Mesenchymal stem cell (in vitro differentiated cells and primary cell): ENCODE measurements at regions not wholly inside any gene's neighbourhood (a gene's known extent, or its start where the extent isn't known, plus 50 kb on each side); places are given as distances from the start of the nearest gene placed in this dataset.

Experiments used
- DNase-seq: peaks from one replicate; pipeline ENCODE4 v3.0.0-alpha.2; 2013
- H2AFZ ChIP-seq: one replicate; pipeline ENCODE4 v1.6.1; 2013; ENCODE audit warnings: low read depth, mild to moderate bottlenecking, control low read depth, inconsistent platforms, low read length, moderate library complexity
- H2AK5ac ChIP-seq: 2 replicates; pipeline ENCODE4 v1.6.1; 2013; ENCODE audit warnings: low read length, moderate library complexity, mild to moderate bottlenecking, inconsistent platforms; ENCODE audit not compliant: severe bottlenecking
- H2BK120ac ChIP-seq: one replicate; pipeline ENCODE4 v1.6.1; 2013; ENCODE audit warnings: low read depth, mild to moderate bottlenecking, inconsistent platforms, low read length, moderate library complexity
- H2BK12ac ChIP-seq, 2 experiments: one replicate each; pipeline ENCODE4 v1.6.1; 2013; ENCODE audit warnings: inconsistent platforms in 2 of 2, low read length in 2 of 2, mild to moderate bottlenecking in 2 of 2, moderate library complexity in 2 of 2, control low read depth in 1 of 2
- H2BK15ac ChIP-seq: one replicate; pipeline ENCODE4 v1.6.1; 2013; ENCODE audit warnings: mild to moderate bottlenecking, low read depth, inconsistent platforms; ENCODE audit not compliant: poor library complexity, severe bottlenecking
- H2BK5ac ChIP-seq: 2 replicates; pipeline ENCODE4 v1.6.1; 2013; ENCODE audit warnings: low read depth, mild to moderate bottlenecking, low read length, control low read depth, inconsistent platforms; ENCODE audit not compliant: poor library complexity, severe bottlenecking
- H3K14ac ChIP-seq, 2 experiments: one replicate each; pipeline ENCODE4 v1.6.1; 2013; ENCODE audit warnings: inconsistent platforms in 2 of 2, low read length in 2 of 2, control low read depth in 1 of 2, mild to moderate bottlenecking in 1 of 2, moderate library complexity in 1 of 2
- H3K18ac ChIP-seq, 2 experiments: one replicate each; pipeline ENCODE4 v1.6.1; 2013; ENCODE audit warnings: inconsistent platforms in 2 of 2, low read length in 2 of 2, control low read depth in 1 of 2, low read depth in 1 of 2, mild to moderate bottlenecking in 1 of 2
- H3K23ac ChIP-seq, 2 experiments: one replicate each; pipeline ENCODE4 v1.6.1; 2013; ENCODE audit warnings: inconsistent platforms in 2 of 2, low read length in 2 of 2, mild to moderate bottlenecking in 2 of 2, moderate library complexity in 2 of 2, control low read depth in 1 of 2
- H3K27ac ChIP-seq: 2 replicates; pipeline ENCODE4 v1.5.1; 2013; ENCODE audit warnings: mild to moderate bottlenecking, moderate library complexity, low read length, control low read depth, inconsistent platforms; ENCODE audit not compliant: poor library complexity, severe bottlenecking
- H3K27me3 ChIP-seq, 2 experiments: 2 replicates each; pipeline versions ENCODE4 v1.6.1 to v1.7.0; 2013; ENCODE audit warnings: low read length in 2 of 2, mild to moderate bottlenecking in 2 of 2, moderate library complexity in 2 of 2, control low read depth in 1 of 2, inconsistent platforms in 1 of 2; ENCODE audit not compliant: control insufficient read depth in 1 of 2, insufficient read depth in 1 of 2
- H3K36me3 ChIP-seq, 2 experiments: 2 replicates each; pipeline versions ENCODE4 v1.6.1 to v1.7.0; 2013; ENCODE audit warnings: low read length in 2 of 2, control low read depth in 1 of 2, inconsistent platforms in 1 of 2, low read depth in 1 of 2, mild to moderate bottlenecking in 1 of 2; ENCODE audit not compliant: insufficient read depth in 2 of 2, control insufficient read depth in 1 of 2
- H3K4ac ChIP-seq, 2 experiments: one replicate each; pipeline ENCODE4 v1.6.1; 2013; ENCODE audit warnings: inconsistent platforms in 2 of 2, low read length in 2 of 2, mild to moderate bottlenecking in 2 of 2, moderate library complexity in 2 of 2, control low read depth in 1 of 2, low read depth in 1 of 2
- H3K4me1 ChIP-seq: 2 replicates; pipeline ENCODE4 v1.6.1; 2013; ENCODE audit warnings: low read depth, low read length, control low read depth; ENCODE audit not compliant: control insufficient read depth, insufficient read depth
- H3K4me2 ChIP-seq: 2 replicates; pipeline ENCODE4 v1.6.1; 2013; ENCODE audit warnings: low read length, mild to moderate bottlenecking, inconsistent platforms; ENCODE audit not compliant: poor library complexity, severe bottlenecking
- H3K4me3 ChIP-seq, 2 experiments: 2 replicates each; pipeline versions ENCODE4 v1.5.1 to v1.7.0; 2013; ENCODE audit warnings: low read length in 2 of 2, mild to moderate bottlenecking in 2 of 2, control low read depth in 1 of 2, low read depth in 1 of 2; ENCODE audit not compliant: insufficient read depth in 1 of 2
- H3K79me1 ChIP-seq: replicated peaks from 2 replicates; pipeline ENCODE4 v1.6.1; 2013; ENCODE audit warnings: mild to moderate bottlenecking, control low read depth, low read length, inconsistent platforms; ENCODE audit not compliant: poor library complexity, severe bottlenecking
- H3K9ac ChIP-seq: 2 replicates; pipeline ENCODE4 v1.7.0; 2013; ENCODE audit warnings: mild to moderate bottlenecking, low read length, moderate library complexity
- H3K9me3 ChIP-seq: 2 replicates; pipeline ENCODE4 v1.7.0; 2013; ENCODE audit warnings: mild to moderate bottlenecking, low read length; ENCODE audit not compliant: control insufficient read depth
- H4K8ac ChIP-seq: one replicate; pipeline ENCODE4 v1.6.1; 2013; ENCODE audit warnings: inconsistent platforms, mild to moderate bottlenecking, low read length, moderate library complexity
- H4K91ac ChIP-seq: one replicate; pipeline ENCODE4 v1.6.1; 2013; ENCODE audit warnings: mild to moderate bottlenecking, low read length, inconsistent platforms
- WGBS: methylation state at CpG from one replicate; pipeline ENCODE4 v1.1.7; 2013; ENCODE audit warnings: mixed read lengths; 5-methylcytosine and 5-hydroxymethylcytosine counted together

- no peaks in the 10 kb centered on the region for H3K36me3 ChIP-seq
- H2BK120ac ChIP-seq: no peak overlapping the region
- H3K4me2 ChIP-seq: no peak overlapping the region
- no peaks in the 10 kb centered on the region for H3K79me1 ChIP-seq
- no peak overlapping the region for H2AFZ ChIP-seq
- H3K9me3 ChIP-seq: no peaks in the 10 kb centered on the region
- H3K14ac ChIP-seq: no peak overlapping the region
- H3K4me1 ChIP-seq: no peaks in the 10 kb centered on the region
- no peak overlapping the region for H2AK5ac ChIP-seq
- H3K4ac ChIP-seq: no peak overlapping the region
- H3K18ac ChIP-seq: no peak overlapping the region
- no peak overlapping the region for H3K23ac ChIP-seq
- H2BK5ac ChIP-seq: no peak overlapping the region
- H3K27ac ChIP-seq: no peak overlapping the region
- H3K27me3 ChIP-seq: no peaks in the 10 kb centered on the region
- no peak for DNase-seq
- no peak overlapping the region for H2BK12ac ChIP-seq
- no peak overlapping the region for H4K8ac ChIP-seq
- H4K91ac ChIP-seq: no peak overlapping the region
- H2BK15ac ChIP-seq: no peak overlapping the region
- no peak overlapping the region for H3K4me3 ChIP-seq
- H3K9ac ChIP-seq: no peak overlapping the region
Measured at GRCh38 chr1:4216231-4216630, 316.2 kb upstream of the C1orf174 start.

DNA sequence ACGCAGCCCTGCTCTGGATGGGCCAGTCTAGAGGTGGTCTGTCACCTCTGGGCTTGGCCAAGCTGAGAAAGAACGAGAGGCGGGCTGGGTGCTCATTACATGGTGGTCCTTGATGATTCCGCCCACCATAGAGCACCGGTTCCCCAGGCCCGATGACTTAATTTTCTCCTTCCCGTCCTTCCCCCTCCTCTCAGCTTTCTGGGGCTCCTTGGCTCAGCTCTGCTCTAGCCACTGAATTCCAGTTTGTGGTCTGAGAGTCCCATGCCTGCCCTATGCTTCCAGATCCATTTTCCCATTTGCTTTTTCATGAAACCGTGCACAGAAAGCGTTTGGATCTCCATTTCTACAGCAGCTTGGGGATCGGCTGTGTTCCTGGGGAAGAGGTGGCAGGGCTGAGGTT is 318.5 kb upstream of the C1orf174 start:
- Histone ChIP-seq H2BK120ac (no peak overlapping the region), H3K27me3 (no peaks in the 10 kb centered on the region), H3K14ac (no peak overlapping the region), H4K8ac (no peak overlapping the region), H3K4ac (no peak overlapping the region), H3K4me1 (no peaks in the 10 kb centered on the region), H2AFZ (no peak overlapping the region), H3K9ac (no peak overlapping the region), H3K9me3 (no peaks in the 10 kb centered on the region), H3K4me2 (no peak overlapping the region), H2BK15ac (no peak overlapping the region), H4K91ac (no peak overlapping the region), H3K36me3 (no peaks in the 10 kb centered on the region), H3K27ac (no peak overlapping the region), H2BK12ac (no peak overlapping the region), H2BK5ac (no peak overlapping the region), H3K4me3 (no peak overlapping the region), H2AK5ac (no peak overlapping the region), H3K23ac (no peak overlapping the region), H3K79me1 (no peaks in the 10 kb centered on the region), H3K18ac (no peak overlapping the region)
- 68% methylated on average over 10 of the region's 10 CpGs for WGBS
- no peak for DNase-seq

GRCh38 chr1:4219111-4219510 is 319.0 kb upstream of the C1orf174 start:
- 78% methylated on average over 11 of the region's 11 CpGs for WGBS
- no peak overlapping the region for H3K23ac ChIP-seq
- no peaks in the 10 kb centered on the region for H3K79me1 ChIP-seq

DNA sequence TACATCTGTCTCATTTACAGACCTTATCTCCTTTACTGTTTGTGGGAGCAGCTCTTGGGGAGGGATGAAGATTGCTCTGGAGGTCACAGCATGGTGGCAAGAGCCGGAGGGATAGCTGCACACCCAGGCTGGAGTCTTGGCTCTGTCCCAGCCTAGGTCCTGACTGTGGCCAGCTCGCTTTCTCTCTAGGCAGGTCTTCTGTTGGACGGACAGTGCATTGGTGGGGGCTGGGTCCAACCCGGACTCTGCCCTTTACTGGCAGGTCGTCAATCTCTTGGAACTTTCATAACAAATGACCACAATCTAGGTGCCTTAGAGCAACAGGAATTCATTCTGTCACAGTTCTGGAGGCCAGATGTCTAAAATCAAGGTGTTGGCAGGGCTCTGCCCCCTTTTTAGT is 319.8 kb upstream of the C1orf174 start:
- Histone ChIP-seq H3K79me1 (no peaks in the 10 kb centered on the region), H3K27ac (no peak overlapping the region), H2BK120ac (no peak overlapping the region), H3K14ac (no peak overlapping the region), H4K91ac (no peak overlapping the region), H3K27me3 (no peaks in the 10 kb centered on the region), H2BK15ac (peak overlapping the region; percentile 34), H3K4ac (no peak overlapping the region), H2BK12ac (no peak overlapping the region), H3K23ac (no peak overlapping the region), H3K4me1 (no peaks in the 10 kb centered on the region), H3K36me3 (no peaks in the 10 kb centered on the region), H3K4me2 (no peak overlapping the region), H3K4me3 (no peak overlapping the region), H3K9me3 (no peaks in the 10 kb centered on the region), H3K18ac (no peak overlapping the region), H2AFZ (no peak overlapping the region), H2BK5ac (no peak overlapping the region), H2AK5ac (no peak overlapping the region), H3K9ac (no peak overlapping the region), H4K8ac (no peak overlapping the region)
- DNase-seq: no peak
- 72% methylated on average over 4 of the region's 5 CpGs for WGBS

More at GRCh38 chr1:4219111-4219510, 319.0 kb upstream of the C1orf174 start:
- Histone ChIP-seq H2AFZ (no peak overlapping the region), H2BK120ac (no peak overlapping the region), H3K4me3 (no peak overlapping the region), H2AK5ac (no peak overlapping the region), H3K4ac (no peak overlapping the region), H2BK15ac (no peak overlapping the region), H3K4me1 (no peaks in the 10 kb centered on the region), H2BK12ac (no peak overlapping the region), H3K14ac (no peak overlapping the region), H3K27me3 (no peaks in the 10 kb centered on the region), H3K9ac (no peak overlapping the region), H4K8ac (no peak overlapping the region), H3K36me3 (no peaks in the 10 kb centered on the region), H3K4me2 (no peak overlapping the region), H3K9me3 (no peaks in the 10 kb centered on the region), H4K91ac (no peak overlapping the region), H3K27ac (no peak overlapping the region), H2BK5ac (no peak overlapping the region), H3K18ac (no peak overlapping the region)
- DNase-seq: no peak
